IPS-15b (cell line): ENCODE measurements at regions not wholly inside any gene's neighbourhood (a gene's known extent, or its start where the extent isn't known, plus 50 kb on each side); places are given as distances from the start of the nearest gene placed in this dataset.
"Not testable (repeated sequence)": the region's sequence is repeated elsewhere in the genome, so short reads cannot be mapped to it uniquely, and the experiment has no call there.

Experiments
- H3K27me3 ChIP-seq: one replicate; pipeline ENCODE4 v1.6.1; 2013; ENCODE audit warnings: low read length; ENCODE audit not compliant: control insufficient read depth, insufficient read depth
- H3K36me3 ChIP-seq: one replicate; pipeline ENCODE4 v1.6.1; 2013; ENCODE audit warnings: low read length; ENCODE audit not compliant: control insufficient read depth, insufficient read depth
- H3K4me1 ChIP-seq: one replicate; pipeline ENCODE4 v1.6.1; 2013; ENCODE audit warnings: mild to moderate bottlenecking, low read length; ENCODE audit not compliant: control insufficient read depth, insufficient read depth
- H3K4me3 ChIP-seq: one replicate; pipeline ENCODE4 v1.5.1; 2013; ENCODE audit warnings: low read depth, low read length
- H3K9ac ChIP-seq: one replicate; pipeline ENCODE4 v1.6.1; 2013; ENCODE audit warnings: low read depth, mild to moderate bottlenecking, low read length
- H3K9me3 ChIP-seq: one replicate; pipeline ENCODE4 v1.6.1; 2013; ENCODE audit warnings: mild to moderate bottlenecking, low read length; ENCODE audit not compliant: control insufficient read depth, insufficient read depth

GRCh38 chr17:71578446-71578845 is 542.4 kb upstream of the SOX9 start:
- Histone ChIP-seq H3K36me3 (no peaks in the 10 kb centered on the region), H3K9me3 (no peaks in the 10 kb centered on the region), H3K4me1 (no peaks in the 10 kb centered on the region), H3K9ac (no peak overlapping the region), H3K4me3 (no peak overlapping the region), H3K27me3 (no peaks in the 10 kb centered on the region)

- Histone ChIP-seq H3K4me1 (peaks cover 2% of the 10 kb centered on the region), H3K36me3 (no peaks in the 10 kb centered on the region), H3K9ac (no peak overlapping the region), H3K9me3 (no peaks in the 10 kb centered on the region), H3K4me3 (no peak overlapping the region), H3K27me3 (no peaks in the 10 kb centered on the region)
Measured at GRCh38 chr17:71580220-71580619, 540.6 kb upstream of the SOX9 start.

DNA sequence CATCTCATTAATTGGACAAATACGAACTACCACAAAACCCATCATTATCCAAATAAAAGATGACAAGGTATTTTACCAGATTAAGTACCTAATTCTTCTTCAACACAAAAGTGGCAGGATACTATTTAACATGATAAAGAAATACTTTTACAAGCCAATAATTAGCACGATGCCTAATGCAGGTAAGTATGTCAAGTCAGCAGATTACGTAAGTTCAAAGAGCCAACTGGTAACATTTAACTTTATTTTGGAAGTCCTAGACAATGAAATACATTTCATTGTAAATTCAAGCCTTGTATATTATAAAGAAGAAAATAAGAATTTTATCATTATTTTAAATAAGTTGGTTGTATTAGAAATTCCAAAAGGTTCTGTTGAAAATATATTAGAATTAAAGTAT is 535.3 kb upstream of the SOX9 start:
- Histone ChIP-seq H3K9ac (no peak overlapping the region), H3K27me3 (no peaks in the 10 kb centered on the region), H3K9me3 (no peaks in the 10 kb centered on the region), H3K36me3 (no peaks in the 10 kb centered on the region), H3K4me3 (no peak overlapping the region), H3K4me1 (peaks cover 7% of the 10 kb centered on the region)

DNA sequence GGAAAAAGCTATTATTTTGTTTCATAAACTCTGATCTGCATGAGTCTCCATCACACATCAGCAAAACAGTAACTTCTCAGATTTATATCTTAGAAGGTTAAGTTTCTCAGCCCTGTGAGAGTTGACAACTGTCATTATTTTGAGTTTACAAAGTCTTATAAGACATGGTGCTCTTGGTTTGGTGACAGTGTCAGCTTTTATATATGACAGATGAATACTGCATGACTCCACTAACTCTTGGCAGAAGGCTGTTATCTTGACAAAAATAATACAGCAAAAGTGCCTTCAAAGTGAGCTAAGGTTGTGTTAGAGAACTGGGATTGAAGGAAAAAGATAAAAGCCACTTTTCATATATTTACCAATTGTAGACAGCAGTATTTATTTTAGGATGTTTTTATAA is 528.4 kb upstream of the SOX9 start:
- Histone ChIP-seq H3K4me3 (no peak overlapping the region), H3K4me1 (no peaks in the 10 kb centered on the region), H3K9ac (no peak overlapping the region), H3K27me3 (no peaks in the 10 kb centered on the region), H3K36me3 (no peaks in the 10 kb centered on the region), H3K9me3 (no peaks in the 10 kb centered on the region)

- Histone ChIP-seq H3K9ac (no peak overlapping the region), H3K4me1 (no peaks in the 10 kb centered on the region), H3K36me3 (no peaks in the 10 kb centered on the region), H3K27me3 (no peaks in the 10 kb centered on the region), H3K9me3 (no peaks in the 10 kb centered on the region), H3K4me3 (no peak overlapping the region)
Measured at GRCh38 chr17:71593078-71593477, 527.7 kb upstream of the SOX9 start.

- not testable (repeated sequence) for H3K9me3 ChIP-seq, H3K36me3 ChIP-seq, H3K27me3 ChIP-seq, H3K9ac ChIP-seq, H3K4me3 ChIP-seq, H3K4me1 ChIP-seq
Measured at GRCh38 chr17:71599583-71599982, 521.2 kb upstream of the SOX9 start.

DNA sequence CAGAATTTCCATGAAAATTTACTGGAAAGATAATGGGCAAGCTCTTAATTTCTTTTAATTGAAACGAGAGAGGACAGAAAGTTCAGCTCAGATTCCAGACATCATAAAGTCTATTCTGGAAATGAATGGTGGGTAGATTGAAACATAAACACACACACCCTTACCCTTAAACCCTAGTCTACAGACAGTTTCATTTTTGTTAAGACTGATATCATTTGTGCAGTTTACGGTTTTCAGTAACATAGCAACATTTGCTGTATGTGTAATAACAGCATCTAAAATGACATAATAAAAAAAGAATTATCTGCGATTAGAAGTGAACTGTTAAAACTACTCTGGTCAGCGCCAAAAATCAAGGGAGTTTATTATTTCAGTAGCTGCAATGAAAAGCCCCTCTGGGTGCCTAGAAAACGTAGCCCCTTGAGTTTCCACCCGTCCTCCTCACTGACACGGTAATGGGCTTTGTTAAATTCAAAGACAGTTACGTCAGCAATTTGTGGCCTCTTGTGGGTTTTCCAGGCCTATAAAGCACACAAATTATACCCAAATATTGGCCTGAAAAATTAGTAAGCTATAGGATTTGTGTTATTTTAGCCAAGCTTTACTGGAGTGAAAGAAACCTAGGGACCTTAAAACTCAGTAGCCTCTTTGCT is 520.6 kb upstream of the SOX9 start:
- no peaks in the 10 kb centered on the region for H3K4me1 ChIP-seq
- H3K36me3 ChIP-seq = no peaks in the 10 kb centered on the region
- H3K9ac ChIP-seq = no peak overlapping the region
- H3K4me3 ChIP-seq = no peak overlapping the region
- no peaks in the 10 kb centered on the region for H3K9me3 ChIP-seq
- H3K27me3 ChIP-seq = no peaks in the 10 kb centered on the region

DNA sequence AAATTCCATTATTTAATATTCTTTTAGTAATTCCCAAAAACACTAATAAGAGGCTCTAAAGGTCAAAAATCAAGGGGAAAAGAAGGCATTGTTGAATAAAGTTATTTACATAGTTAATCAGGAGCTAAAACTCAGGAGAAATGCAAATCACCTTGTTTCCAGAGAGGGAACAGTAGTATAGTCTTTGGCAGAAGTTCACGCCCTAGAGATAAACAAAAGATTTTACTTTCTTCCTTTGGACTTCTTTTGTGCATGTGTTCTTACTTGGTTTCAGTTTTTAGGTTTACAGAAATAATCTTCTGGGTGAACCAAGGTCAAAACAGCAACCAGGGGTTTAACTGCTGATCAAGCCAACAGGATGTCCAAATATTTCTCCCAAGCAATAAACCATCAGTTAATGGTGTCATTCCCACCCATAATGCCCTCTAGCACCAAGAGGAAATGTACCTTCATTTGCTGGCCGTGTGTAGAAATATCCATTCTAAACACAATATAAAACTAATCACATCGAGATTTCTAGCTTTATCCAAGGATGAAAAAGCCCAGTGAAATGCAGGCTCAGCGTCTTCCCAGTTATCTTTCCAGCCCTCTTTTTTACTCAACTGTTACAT is 518.8 kb upstream of the SOX9 start:
- Histone ChIP-seq H3K36me3 (no peaks in the 10 kb centered on the region), H3K4me3 (no peak overlapping the region), H3K4me1 (no peaks in the 10 kb centered on the region), H3K9me3 (no peaks in the 10 kb centered on the region), H3K9ac (no peak overlapping the region), H3K27me3 (no peaks in the 10 kb centered on the region)

DNA sequence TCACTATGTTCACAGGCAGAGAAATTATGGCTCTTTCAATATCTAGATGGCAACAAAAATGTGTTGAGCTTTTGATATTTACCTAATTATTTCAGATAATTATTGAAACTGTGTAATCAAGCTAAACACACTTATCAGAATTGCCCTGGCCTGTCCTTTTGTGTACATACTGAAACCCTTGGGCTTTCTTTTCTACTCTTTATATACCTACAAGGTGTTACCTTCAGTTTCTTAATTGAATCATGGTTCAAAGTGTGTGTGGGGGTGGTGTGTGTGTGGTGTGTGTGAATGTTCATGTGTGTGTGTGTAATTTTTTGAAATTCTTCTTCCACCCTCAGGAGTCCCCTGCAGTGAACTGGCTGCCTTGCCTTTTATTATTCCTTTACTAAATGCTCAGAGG is 506.8 kb upstream of the SOX9 start:
- Histone ChIP-seq H3K36me3 (no peaks in the 10 kb centered on the region), H3K27me3 (no peaks in the 10 kb centered on the region), H3K9ac (no peak overlapping the region), H3K4me1 (no peaks in the 10 kb centered on the region), H3K9me3 (no peaks in the 10 kb centered on the region), H3K4me3 (no peak overlapping the region)

DNA sequence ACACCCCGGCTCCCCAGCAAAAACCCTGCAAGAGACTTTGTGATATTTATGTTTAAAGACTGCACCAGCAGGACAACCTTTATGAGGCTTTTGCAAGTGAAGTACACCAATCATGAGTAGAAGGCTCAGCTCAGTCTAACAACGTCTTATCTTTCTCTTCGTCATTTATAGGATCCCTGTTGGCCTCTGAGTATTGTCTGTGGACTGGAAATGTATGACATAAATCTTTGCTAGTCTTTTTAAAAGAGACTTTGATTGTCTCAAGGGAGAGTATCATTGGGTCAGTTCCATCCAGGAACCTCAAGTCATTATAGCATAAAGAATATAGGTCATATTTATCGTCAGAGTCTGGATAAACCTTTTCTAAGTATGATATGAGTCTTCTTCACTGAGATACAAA is 505.0 kb upstream of the SOX9 start:
- Histone ChIP-seq H3K36me3 (no peaks in the 10 kb centered on the region), H3K4me1 (no peaks in the 10 kb centered on the region), H3K9me3 (no peaks in the 10 kb centered on the region), H3K27me3 (no peaks in the 10 kb centered on the region), H3K4me3 (no peak overlapping the region), H3K9ac (no peak overlapping the region)

DNA sequence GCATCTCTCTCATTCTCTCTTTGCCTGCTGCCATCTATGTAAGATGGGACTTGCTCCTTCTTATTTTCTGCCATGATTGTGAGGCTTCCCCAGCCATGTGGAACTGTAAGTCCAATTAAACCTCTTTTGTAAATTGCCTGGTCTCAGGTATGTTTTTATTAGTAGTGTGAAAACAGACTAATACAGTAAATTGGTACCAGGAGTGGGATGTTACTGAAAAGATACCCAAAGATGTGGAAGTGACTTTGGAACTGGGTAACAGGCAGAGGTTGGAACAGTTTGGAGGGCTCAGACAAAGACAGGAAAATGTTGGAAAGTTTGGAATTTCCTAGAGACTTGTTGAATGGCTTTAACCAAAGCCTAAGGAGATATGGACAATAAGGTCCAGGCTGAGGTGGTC is 503.1 kb upstream of the SOX9 start:
- H3K9me3 ChIP-seq, H3K4me1 ChIP-seq, H3K36me3 ChIP-seq, H3K4me3 ChIP-seq, H3K27me3 ChIP-seq, H3K9ac ChIP-seq: not testable (repeated sequence)

DNA sequence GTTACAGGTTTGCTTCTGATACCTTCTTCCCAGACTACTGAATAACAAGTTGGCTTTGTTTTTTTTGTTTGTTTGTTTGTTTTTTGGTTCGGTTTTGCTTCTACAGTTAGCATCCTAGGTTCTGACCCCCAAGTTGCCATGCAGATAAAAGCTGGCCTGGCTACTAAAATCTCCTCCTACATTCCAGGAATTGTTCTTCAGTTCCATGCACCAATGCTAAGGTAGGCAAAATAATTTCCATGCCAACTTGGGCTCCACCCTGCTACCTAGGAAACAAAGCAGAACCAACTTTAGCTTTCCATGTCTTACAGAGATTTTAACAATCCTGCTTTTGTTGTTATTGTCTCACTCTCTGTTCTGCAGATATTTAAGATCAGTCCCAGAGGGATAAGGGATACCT is 495.5 kb upstream of the SOX9 start:
- no peak overlapping the region for H3K9ac ChIP-seq
- H3K27me3 ChIP-seq = no peaks in the 10 kb centered on the region
- no peaks in the 10 kb centered on the region for H3K36me3 ChIP-seq
- H3K4me3 ChIP-seq = no peak overlapping the region
- H3K4me1 ChIP-seq = no peaks in the 10 kb centered on the region
- no peaks in the 10 kb centered on the region for H3K9me3 ChIP-seq
